ENCODE measurements at regions not wholly inside any gene's neighbourhood (a gene's known extent, or its start where the extent isn't known, plus 50 kb on each side); places are given as distances from the start of the nearest gene placed in this dataset. TPM values are rescaled to one million over a fixed set of nuclear protein-coding genes. Genes with fewer than 3 reads are reported as not detected.
"Not testable (repeated sequence)": the region's sequence is repeated elsewhere in the genome, so short reads cannot be mapped to it uniquely, and the experiment has no call there.

DNA sequence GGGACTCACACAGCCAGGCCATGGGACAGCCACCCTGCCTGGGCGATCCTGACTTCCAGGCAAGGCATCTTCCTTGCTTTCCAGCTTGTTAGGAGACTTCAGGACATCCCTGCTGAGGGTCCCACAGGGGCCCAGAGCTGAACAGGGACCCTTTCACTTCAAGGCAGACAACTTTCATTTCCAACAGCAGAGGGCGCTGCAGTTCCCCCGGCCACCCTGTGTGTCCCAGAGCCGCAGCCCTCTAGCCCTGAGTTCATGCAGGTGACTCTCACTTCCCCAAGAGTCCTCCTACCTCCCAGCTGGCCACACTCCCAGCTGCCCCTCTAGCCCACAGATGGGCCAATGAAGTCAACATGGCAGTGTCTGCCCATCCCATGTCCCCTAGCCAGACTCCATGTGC lies 1556.0 kb downstream of the FOXD4L5 start:
- DNase-seq; H3K36me3 ChIP-seq; H3K27me3 ChIP-seq; H3K27ac ChIP-seq; H3K4me3 ChIP-seq; H3K4me1 ChIP-seq (ENCODE audit: insufficient read depth); intact Hi-C loops (cut with DNase I); H3K9me3 ChIP-seq: not testable (repeated sequence)
- WGBS, 3 donors = 54 to 67% (median 61%) methylated on average over 4 of the region's 4 CpGs

DNA sequence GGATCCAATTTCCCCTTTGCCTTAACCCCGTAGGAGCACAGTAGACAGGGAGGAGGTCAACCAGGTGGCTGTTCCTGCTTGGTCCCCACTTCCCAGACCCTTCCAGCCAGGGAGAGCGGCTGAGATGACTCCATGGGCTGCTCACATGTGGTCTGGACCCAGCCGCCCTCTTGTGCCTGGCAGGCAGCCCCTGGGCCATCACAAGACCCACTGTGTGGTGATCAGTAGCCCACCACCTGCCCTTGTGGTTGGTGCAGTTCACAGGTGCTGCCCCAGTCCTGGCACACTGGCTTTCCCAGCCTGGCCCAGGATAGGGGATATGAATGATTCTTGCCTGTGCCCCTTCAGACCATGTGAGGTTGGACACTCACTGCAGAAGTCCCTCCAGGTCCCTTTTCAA lies 1556.7 kb downstream of the FOXD4L5 start:
- DNase-seq = no peak
- Histone ChIP-seq H3K36me3 (no peaks in the 10 kb centered on the region), H3K4me3 (no peak overlapping the region), H3K9me3 (no peaks in the 10 kb centered on the region), H3K4me1 (ENCODE audit: insufficient read depth) (no peaks in the 10 kb centered on the region), H3K27me3 (no peaks in the 10 kb centered on the region), H3K27ac (no peak overlapping the region)
- intact Hi-C loops (cut with DNase I) = no loop called here
- TF ChIP-seq POLR2A (IDR thresholded peaks at IDR 0.05) = no peak
- TF ChIP-seq, protein P1, sequence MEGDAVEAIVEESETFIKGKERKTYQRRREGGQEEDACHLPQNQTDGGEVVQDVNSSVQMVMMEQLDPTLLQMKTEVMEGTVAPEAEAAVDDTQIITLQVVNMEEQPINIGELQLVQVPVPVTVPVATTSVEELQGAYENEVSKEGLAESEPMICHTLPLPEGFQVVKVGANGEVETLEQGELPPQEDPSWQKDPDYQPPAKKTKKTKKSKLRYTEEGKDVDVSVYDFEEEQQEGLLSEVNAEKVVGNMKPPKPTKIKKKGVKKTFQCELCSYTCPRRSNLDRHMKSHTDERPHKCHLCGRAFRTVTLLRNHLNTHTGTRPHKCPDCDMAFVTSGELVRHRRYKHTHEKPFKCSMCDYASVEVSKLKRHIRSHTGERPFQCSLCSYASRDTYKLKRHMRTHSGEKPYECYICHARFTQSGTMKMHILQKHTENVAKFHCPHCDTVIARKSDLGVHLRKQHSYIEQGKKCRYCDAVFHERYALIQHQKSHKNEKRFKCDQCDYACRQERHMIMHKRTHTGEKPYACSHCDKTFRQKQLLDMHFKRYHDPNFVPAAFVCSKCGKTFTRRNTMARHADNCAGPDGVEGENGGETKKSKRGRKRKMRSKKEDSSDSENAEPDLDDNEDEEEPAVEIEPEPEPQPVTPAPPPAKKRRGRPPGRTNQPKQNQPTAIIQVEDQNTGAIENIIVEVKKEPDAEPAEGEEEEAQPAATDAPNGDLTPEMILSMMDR (IDR thresholded peaks at IDR 0.05) = no peak
- no peak for TF ChIP-seq EP300 (IDR thresholded peaks at IDR 0.05)
- WGBS, 3 donors = 52 to 64% (median 63%) methylated on average over 3 of the region's 3 CpGs

DNA sequence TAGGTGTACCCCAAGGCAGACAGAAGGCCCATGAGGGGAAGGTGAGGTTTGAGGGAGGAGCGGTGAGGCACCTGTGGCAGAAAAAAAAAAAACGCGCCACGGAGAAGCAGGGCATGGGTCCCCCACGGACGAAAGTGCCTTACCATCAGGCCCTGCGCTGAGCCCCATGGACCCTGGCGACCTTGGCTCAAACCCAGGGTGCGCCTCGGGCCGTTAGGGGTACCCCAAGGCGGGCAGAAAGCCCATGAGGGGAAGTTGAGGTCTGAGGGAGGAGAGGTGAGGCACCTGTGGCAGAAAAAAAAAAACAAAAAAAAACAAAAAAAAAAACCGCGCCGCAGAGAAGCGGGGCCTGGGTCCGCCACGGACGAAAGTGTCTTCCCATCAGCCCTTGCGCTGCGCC lies 1576.7 kb downstream of the FOXD4L5 start:
- 63 to 70% (median 65%) methylated on average over 20 of the region's 21 CpGs for WGBS, 3 donors
- H3K27me3 ChIP-seq; DNase-seq; H3K9me3 ChIP-seq; H3K4me3 ChIP-seq; intact Hi-C loops (cut with DNase I); H3K36me3 ChIP-seq; H3K4me1 ChIP-seq (ENCODE audit: insufficient read depth); H3K27ac ChIP-seq: not testable (repeated sequence)

DNA sequence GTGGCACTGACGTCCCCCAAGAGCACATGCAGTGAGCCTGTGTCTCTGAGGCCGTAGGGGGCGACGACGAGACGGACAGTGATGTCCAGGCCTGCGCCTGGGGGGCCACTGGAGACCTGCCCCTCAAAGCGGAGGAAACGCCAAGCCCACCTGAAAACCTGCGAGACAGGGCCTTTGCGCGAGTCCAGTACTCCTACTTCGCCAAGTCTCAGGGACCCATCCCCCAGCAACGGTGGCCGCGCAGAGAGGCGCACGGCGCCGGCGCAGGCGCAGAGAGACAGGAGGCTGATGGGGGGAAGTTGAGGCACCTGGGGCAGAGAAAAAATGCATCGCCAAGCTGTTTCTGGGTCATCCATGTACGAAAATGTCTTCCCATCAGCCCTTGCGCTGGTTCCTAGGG lies 1580.6 kb downstream of the FOXD4L5 start:
- H3K27me3 ChIP-seq; H3K36me3 ChIP-seq; DNase-seq; H3K4me3 ChIP-seq; H3K27ac ChIP-seq; H3K4me1 ChIP-seq (ENCODE audit: insufficient read depth); H3K9me3 ChIP-seq; intact Hi-C loops (cut with DNase I): not testable (repeated sequence)
- WGBS, 3 donors = 70 to 84% (median 76%) methylated on average over 20 to 25 of the region's 25 CpGs

DNA sequence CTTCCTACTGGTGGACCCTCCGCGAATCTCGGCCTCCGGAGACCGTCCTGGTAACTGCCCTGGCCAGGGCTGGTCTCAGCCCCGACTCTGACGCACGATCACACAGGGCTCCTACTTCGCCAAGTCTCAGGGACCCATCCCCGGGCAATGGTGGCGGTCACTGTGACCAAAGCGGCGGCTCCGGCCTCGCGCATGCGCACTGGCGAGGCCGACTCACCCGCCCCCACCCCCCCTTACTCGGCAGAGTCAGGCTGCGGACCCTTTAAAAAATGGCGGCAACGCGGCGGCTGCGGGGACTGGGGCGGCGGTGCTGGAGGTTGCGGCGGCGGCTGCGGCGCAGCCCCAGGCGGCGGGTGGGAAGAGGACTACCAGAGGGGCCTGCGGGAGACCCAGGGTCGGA lies 1581.3 kb downstream of the FOXD4L5 start:
- H3K36me3 ChIP-seq; H3K27ac ChIP-seq; intact Hi-C loops (cut with DNase I); H3K9me3 ChIP-seq; H3K4me1 ChIP-seq (ENCODE audit: insufficient read depth); H3K27me3 ChIP-seq; H3K4me3 ChIP-seq: not testable (repeated sequence)
- peak in 4 of 5 donors; percentile 21 to 43 (median 32) for DNase-seq
- WGBS, 3 donors = 50 to 66% (median 59%) methylated on average over 4 to 35 of the region's 38 CpGs

DNA sequence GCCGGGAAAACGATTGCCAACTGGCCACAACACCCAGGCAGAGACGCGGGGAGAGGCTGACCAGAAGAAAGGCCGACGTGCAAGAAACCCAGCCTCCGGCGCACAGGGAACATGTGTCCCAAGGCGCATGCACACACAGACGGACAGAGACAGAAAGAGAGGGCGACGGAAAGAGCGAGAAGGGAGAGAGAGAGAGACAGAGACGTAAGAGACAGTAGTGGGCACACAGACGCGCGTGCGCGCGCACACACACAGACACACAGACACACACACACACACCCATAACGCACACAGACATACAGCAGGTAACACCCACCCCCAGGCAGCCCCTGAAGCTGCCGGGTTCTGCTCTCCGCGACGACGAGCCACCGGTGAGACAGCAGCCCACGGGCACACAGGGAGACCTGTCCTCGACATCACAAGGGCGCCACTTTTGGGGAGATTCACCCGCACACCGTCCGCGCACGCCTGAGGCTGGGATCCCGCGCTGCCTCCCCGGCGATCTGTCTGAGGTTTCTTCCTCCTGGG lies 1581.8 kb downstream of the FOXD4L5 start:
- H3K4me1 ChIP-seq (ENCODE audit: insufficient read depth); H3K9me3 ChIP-seq; H3K36me3 ChIP-seq; DNase-seq; H3K27ac ChIP-seq; H3K4me3 ChIP-seq; intact Hi-C loops (cut with DNase I); H3K27me3 ChIP-seq: not testable (repeated sequence)
- 54 to 81% (median 65%) methylated on average over 22 to 36 of the region's 39 CpGs for WGBS, 3 donors

Small RNAs in the stretch of these regions (microRNA-seq; reads per million reads assigned to microRNA genes)
- 0 reads per million in 3 donors for gene MIR4477B

Small RNAs in the stretch of these regions (small RNA-seq; reads per million reads assigned to genes)
- gene MIR4477B (not detected), gene PTGER4P3 (not detected), gene RNA5SP284 (not detected)
